Thoracic aorta (tissue), 2 donors: ENCODE measurements at regions not wholly inside any gene's neighbourhood (a gene's known extent, or its start where the extent isn't known, plus 50 kb on each side); places are given as distances from the start of the nearest gene placed in this dataset.
"Not testable (repeated sequence)": the region's sequence is repeated elsewhere in the genome, so short reads cannot be mapped to it uniquely, and the experiment has no call there.

Experiments used
- ATAC-seq: fragments of 150-250 bp; one replicate; pipeline ENCODE4 v1.8.0; 2017; ENCODE audit warnings: low read depth; ENCODE audit not compliant: insufficient number of reproducible peaks, low FRiP score
- DNase-seq: peaks from one replicate; pipeline ENCODE4 v3.0.0-alpha.2; 2020; ENCODE audit warnings: low spot score
- H3K27ac ChIP-seq, 2 donors: fragments of 200-600 bp; sonication (generic); 1 replicate in 1 of 2; 2 replicates in 1 of 2; pipeline ENCODE4 v1.5.1; 2016; ENCODE audit warnings: mild to moderate bottlenecking in 2 of 2, moderate library complexity in 2 of 2
- H3K27me3 ChIP-seq: fragments of 200-600 bp; sonication (generic); replicated peaks from 2 replicates; pipeline ENCODE4 v1.6.0; 2016; ENCODE audit warnings: mild to moderate bottlenecking; ENCODE audit not compliant: insufficient read depth
- H3K36me3 ChIP-seq: fragments of 200-600 bp; sonication (generic); one replicate; pipeline ENCODE4 v1.5.1; 2016
- H3K4me1 ChIP-seq, 2 donors: fragments of 200-600 bp; sonication (generic); 1 replicate in 1 of 2; 2 replicates in 1 of 2; pipeline versions ENCODE4 v1.5.1 to v1.6.0; 2016; ENCODE audit warnings: low read depth in 2 of 2, mild to moderate bottlenecking in 1 of 2; ENCODE audit not compliant: control insufficient read depth in 1 of 2
- H3K4me3 ChIP-seq: fragments of 200-600 bp; sonication (generic); 2 replicates; pipeline ENCODE4 v1.5.1; 2016; ENCODE audit warnings: mild to moderate bottlenecking
- H3K9me3 ChIP-seq: fragments of 200-600 bp; sonication (generic); 2 replicates; pipeline ENCODE4 v1.5.1; 2016
- TF ChIP-seq, protein P1 (sequence below): fragments of 200-600 bp; sonication (generic); IDR thresholded peaks from one replicate; pipeline ENCODE4 v1.5.1; 2019; ENCODE audit warnings: antibody characterized with exemption

DNA sequence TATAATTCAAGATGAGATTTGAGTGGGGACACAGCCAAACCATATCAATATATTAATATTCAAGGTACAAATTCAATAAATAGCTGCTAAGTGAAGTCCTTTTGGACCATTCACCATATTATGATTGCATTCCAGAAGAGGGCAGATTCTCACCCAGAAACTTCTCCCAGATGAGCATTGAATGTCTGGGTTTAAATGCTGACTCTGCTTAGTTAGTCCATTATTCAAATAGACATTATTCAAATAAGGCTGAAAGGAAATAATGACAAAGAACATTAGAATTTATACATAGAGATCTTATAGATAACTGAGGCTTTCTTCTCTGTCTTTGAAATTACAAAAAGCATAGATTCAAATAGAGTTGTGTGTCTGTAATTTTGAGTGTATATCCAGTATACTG lies 579.4 kb upstream of the SLC8A1 start:
- no peaks in the 10 kb centered on the region for H3K36me3 ChIP-seq
- H3K27ac ChIP-seq, result no peak overlapping the region
- no peaks in the 10 kb centered on the region for H3K9me3 ChIP-seq
- no peaks in the 10 kb centered on the region for H3K27me3 ChIP-seq
- no peak for ATAC-seq
- DNase-seq, result no peak
- H3K4me1 ChIP-seq, result no peaks in the 10 kb centered on the region
- TF ChIP-seq, protein P1, sequence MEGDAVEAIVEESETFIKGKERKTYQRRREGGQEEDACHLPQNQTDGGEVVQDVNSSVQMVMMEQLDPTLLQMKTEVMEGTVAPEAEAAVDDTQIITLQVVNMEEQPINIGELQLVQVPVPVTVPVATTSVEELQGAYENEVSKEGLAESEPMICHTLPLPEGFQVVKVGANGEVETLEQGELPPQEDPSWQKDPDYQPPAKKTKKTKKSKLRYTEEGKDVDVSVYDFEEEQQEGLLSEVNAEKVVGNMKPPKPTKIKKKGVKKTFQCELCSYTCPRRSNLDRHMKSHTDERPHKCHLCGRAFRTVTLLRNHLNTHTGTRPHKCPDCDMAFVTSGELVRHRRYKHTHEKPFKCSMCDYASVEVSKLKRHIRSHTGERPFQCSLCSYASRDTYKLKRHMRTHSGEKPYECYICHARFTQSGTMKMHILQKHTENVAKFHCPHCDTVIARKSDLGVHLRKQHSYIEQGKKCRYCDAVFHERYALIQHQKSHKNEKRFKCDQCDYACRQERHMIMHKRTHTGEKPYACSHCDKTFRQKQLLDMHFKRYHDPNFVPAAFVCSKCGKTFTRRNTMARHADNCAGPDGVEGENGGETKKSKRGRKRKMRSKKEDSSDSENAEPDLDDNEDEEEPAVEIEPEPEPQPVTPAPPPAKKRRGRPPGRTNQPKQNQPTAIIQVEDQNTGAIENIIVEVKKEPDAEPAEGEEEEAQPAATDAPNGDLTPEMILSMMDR, result no peak
- no peak overlapping the region for H3K4me3 ChIP-seq

DNA sequence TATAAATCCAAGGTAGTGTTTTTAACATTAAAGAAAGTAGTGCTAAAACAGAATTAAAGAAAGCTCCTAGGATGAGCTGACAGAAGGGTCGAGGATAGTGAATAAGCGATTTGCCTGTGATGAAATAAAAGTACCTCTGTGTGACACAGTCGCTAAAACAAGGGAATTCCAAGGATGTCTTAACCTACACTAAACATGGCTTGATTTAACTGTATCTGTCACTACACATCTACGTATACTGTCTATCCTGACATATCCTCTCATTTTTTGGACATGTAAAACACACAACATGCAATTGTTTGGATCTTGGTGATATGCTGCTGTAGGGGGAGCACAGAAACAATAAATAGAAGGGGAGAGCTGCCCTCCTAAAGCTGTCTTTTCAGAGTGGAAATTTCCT lies 580.8 kb upstream of the SLC8A1 start:
- Histone ChIP-seq H3K9me3 (no peaks in the 10 kb centered on the region), H3K27ac (no peak overlapping the region), H3K27me3 (no peaks in the 10 kb centered on the region), H3K4me1 (no peaks in the 10 kb centered on the region), H3K4me3 (no peak overlapping the region), H3K36me3 (no peaks in the 10 kb centered on the region)
- TF ChIP-seq, protein P1, result no peak
- ATAC-seq (no peak), DNase-seq (no peak)

DNA sequence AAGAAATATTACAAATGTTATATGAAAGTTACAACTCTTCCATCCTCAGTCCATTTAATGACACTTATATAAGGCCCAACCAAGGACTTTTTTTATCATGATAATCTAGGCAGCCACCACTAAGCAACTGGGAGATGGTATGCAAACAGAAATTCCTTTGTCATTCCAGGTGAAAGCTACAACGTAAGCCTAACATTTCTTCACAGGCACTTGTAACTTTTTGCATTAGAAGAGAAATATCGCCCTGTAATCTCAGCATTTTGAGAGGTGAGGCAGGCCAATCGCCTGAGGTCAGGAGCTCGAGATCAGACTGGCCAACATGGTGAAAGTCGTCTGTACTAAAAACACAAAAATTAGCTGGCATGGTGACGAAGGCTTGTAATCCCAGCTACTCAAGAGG lies 581.2 kb upstream of the SLC8A1 start:
- ATAC-seq, result no peak
- H3K4me3 ChIP-seq, result no peak overlapping the region
- H3K27me3 ChIP-seq, result no peaks in the 10 kb centered on the region
- H3K4me1 ChIP-seq, result no peaks in the 10 kb centered on the region
- DNase-seq, result no peak
- H3K36me3 ChIP-seq, result no peaks in the 10 kb centered on the region
- no peak overlapping the region for H3K27ac ChIP-seq
- TF ChIP-seq, protein P1, result no peak
- H3K9me3 ChIP-seq, result no peaks in the 10 kb centered on the region

DNA sequence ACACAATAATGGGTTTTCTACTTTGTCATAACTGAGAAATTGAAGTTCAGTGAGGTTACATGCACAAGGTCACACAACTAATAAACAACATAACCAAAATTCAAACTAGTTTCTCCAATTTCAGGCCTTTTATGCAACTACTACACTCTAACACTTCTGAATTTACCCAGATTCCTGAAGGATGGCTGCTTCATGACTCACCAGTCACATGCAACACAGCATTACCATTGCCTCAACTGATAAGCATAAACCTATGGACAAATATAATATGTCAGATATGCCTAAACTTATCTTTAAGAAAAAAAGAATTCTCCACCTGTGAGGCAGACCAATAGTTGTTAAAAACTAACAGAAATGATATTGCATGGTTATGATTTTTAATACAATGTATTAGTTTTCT lies 586.5 kb upstream of the SLC8A1 start:
- Histone ChIP-seq H3K9me3 (no peaks in the 10 kb centered on the region), H3K4me3 (no peak overlapping the region), H3K4me1 (no peaks in the 10 kb centered on the region), H3K27me3 (no peaks in the 10 kb centered on the region), H3K27ac (no peak overlapping the region), H3K36me3 (no peaks in the 10 kb centered on the region)
- ATAC-seq (no peak), DNase-seq (no peak)
- TF ChIP-seq, protein P1, result no peak

DNA sequence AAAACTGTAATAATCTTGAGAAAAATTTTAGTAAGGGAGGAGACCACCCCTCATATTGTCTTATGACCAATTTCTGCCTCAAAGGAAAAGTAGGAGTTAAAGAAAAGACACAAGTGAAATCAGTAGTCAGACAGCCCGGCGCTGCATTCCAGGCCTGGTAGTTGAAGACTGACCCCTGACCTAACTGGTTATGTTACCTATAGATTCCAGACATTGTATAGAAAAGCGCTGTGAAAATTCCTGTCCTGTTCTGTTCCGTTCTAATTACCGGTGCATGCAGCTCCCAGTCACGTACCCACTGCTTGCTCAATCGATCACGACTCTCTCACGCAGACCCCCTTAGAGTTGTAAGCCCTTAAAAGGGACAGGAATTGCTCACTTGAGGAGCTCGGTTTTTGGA lies 587.9 kb upstream of the SLC8A1 start:
- not testable (repeated sequence) for H3K27me3 ChIP-seq, ATAC-seq, DNase-seq, H3K9me3 ChIP-seq, H3K4me3 ChIP-seq, H3K27ac ChIP-seq, H3K4me1 ChIP-seq, H3K36me3 ChIP-seq

DNA sequence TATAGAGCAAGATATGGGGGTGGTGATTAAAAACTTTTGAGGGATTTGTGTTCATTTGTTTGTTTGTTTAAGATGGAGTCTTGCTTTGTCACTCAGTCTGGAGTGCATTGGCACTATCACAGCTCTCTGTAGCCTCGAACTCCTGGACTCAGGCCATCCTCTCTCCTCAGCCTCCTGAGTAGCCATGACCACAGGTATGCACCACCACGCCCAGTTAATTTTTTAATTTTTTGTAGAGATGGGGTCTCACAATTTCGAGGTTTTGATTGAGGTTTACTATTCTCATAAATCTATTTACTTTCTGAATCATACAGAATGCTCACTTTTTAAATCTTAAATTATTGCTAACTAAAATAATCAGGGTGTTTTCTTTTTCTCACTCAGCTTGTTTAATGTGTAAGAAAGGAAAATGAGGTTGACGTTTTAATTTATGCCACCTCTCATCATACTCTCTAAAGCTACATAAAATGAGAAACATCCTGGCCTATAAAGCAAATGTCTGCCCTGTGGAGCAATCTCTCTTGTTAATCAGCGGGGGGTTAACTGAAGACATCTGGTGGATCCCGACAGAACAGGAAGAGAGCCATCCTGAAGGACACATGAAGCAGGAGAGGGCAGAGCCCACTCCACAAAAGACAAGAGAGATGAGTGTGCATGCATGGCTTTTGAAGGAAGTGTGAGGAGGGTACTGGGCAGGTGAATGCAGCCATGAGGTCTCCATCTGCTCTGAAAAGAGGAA lies 589.1 kb upstream of the SLC8A1 start:
- ATAC-seq (no peak), DNase-seq (no peak)
- no peaks in the 10 kb centered on the region for H3K9me3 ChIP-seq
- TF ChIP-seq, protein P1, result no peak
- no peak overlapping the region for H3K4me3 ChIP-seq
- H3K36me3 ChIP-seq, result no peaks in the 10 kb centered on the region
- H3K27ac ChIP-seq, result no peak overlapping the region
- no peaks in the 10 kb centered on the region for H3K27me3 ChIP-seq
- H3K4me1 ChIP-seq, result no peaks in the 10 kb centered on the region
